ENCODE measurements at regions not wholly inside any gene's neighbourhood (a gene's known extent, or its start where the extent isn't known, plus 50 kb on each side); places are given as distances from the start of the nearest gene placed in this dataset.

- WGBS, 2 donors, result 95 to 96% methylated on average over 3 of the region's 3 CpGs
- no peak for DNase-seq
- H3K9me3 ChIP-seq, result no peaks in the 10 kb centered on the region
- intact Hi-C loops (cut with DNase I), result no loop called here
- TF ChIP-seq EP300 (IDR thresholded peaks at IDR 0.05), result no peak
- TF ChIP-seq POLR2AphosphoS5 (IDR thresholded peaks at IDR 0.05), result no peak
- no peak for TF ChIP-seq POLR2A (IDR thresholded peaks at IDR 0.05)
- no peaks in the 10 kb centered on the region for H3K27me3 ChIP-seq
- H3K27ac ChIP-seq, result no peak overlapping the region
- H3K36me3 ChIP-seq, result no peaks in the 10 kb centered on the region
- no peak overlapping the region for H3K4me3 ChIP-seq
- H3K4me1 ChIP-seq, result peaks cover 0 to 15% (median 7%) of the 10 kb centered on the region in 4 donors
These were observed 238.4 kb upstream of the JUN start for GRCh38 chr1:59022199-59022598.

DNA sequence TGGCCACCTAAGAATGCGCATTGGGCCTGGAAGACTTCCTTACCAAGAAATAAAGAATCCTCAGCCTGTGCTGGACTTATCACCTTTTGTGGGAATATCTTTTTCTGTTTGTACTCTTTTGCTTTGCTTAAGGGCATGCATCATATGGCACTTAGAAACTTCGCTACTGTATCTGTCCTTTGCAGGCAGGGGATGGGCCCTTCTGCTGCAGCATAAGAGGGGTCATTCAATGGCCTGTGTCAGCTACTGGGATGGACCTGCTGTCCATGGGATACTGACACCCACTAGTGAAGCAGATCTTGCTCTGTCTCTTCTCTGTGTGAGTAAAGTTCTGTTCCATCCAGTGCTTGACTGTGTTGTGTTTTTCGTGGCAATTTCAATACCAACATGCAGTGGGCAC lies 239.0 kb upstream of the JUN start:
- Histone ChIP-seq H3K4me3 (no peak overlapping the region), H3K27ac (no peak overlapping the region), H3K36me3 (no peaks in the 10 kb centered on the region), H3K4me1 (peaks cover 0 to 15% (median 7%) of the 10 kb centered on the region in 4 donors), H3K9me3 (no peaks in the 10 kb centered on the region), H3K27me3 (no peaks in the 10 kb centered on the region)
- 96 to 98% methylated on average over 3 of the region's 3 CpGs for WGBS, 2 donors
- no peak for DNase-seq
- TF ChIP-seq POLR2AphosphoS5 (IDR thresholded peaks at IDR 0.05) (no peak), POLR2A (IDR thresholded peaks at IDR 0.05) (no peak), EP300 (IDR thresholded peaks at IDR 0.05) (no peak)
- TF ChIP-seq, protein P1, sequence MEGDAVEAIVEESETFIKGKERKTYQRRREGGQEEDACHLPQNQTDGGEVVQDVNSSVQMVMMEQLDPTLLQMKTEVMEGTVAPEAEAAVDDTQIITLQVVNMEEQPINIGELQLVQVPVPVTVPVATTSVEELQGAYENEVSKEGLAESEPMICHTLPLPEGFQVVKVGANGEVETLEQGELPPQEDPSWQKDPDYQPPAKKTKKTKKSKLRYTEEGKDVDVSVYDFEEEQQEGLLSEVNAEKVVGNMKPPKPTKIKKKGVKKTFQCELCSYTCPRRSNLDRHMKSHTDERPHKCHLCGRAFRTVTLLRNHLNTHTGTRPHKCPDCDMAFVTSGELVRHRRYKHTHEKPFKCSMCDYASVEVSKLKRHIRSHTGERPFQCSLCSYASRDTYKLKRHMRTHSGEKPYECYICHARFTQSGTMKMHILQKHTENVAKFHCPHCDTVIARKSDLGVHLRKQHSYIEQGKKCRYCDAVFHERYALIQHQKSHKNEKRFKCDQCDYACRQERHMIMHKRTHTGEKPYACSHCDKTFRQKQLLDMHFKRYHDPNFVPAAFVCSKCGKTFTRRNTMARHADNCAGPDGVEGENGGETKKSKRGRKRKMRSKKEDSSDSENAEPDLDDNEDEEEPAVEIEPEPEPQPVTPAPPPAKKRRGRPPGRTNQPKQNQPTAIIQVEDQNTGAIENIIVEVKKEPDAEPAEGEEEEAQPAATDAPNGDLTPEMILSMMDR (IDR thresholded peaks at IDR 0.05), result no peak
- intact Hi-C loops (cut with DNase I), result no loop called here

GRCh38 chr1:59025201-59025600 lies 241.4 kb upstream of the JUN start:
- Histone ChIP-seq H3K9me3 (no peaks in the 10 kb centered on the region), H3K36me3 (no peaks in the 10 kb centered on the region), H3K4me1 (peaks cover 0 to 7% (median 6%) of the 10 kb centered on the region in 4 donors), H3K27me3 (no peaks in the 10 kb centered on the region), H3K4me3 (no peak overlapping the region), H3K27ac (no peak overlapping the region)
- intact Hi-C loops (cut with DNase I), result no loop called here
- TF ChIP-seq POLR2A (IDR thresholded peaks at IDR 0.05) (no peak), EP300 (IDR thresholded peaks at IDR 0.05) (no peak), POLR2AphosphoS5 (IDR thresholded peaks at IDR 0.05) (no peak)
- TF ChIP-seq, protein P1 (IDR thresholded peaks at IDR 0.05), result no peak
- WGBS, 2 donors, result 87 to 93% methylated on average over 2 of the region's 2 CpGs
- no peak for DNase-seq

- H3K27me3 ChIP-seq, result no peaks in the 10 kb centered on the region
- H3K4me3 ChIP-seq, result no peak overlapping the region
- WGBS, 2 donors, result 65 to 82% methylated on average over 4 of the region's 4 CpGs
- H3K36me3 ChIP-seq, result no peaks in the 10 kb centered on the region
- H3K4me1 ChIP-seq, result no peaks in the 10 kb centered on the region
- H3K27ac ChIP-seq, result no peak overlapping the region
- H3K9me3 ChIP-seq, result no peaks in the 10 kb centered on the region
- intact Hi-C loops (cut with DNase I), result no loop called here
- no peak for DNase-seq
- TF ChIP-seq POLR2AphosphoS5 (IDR thresholded peaks at IDR 0.05), result no peak
- no peak for TF ChIP-seq POLR2A (IDR thresholded peaks at IDR 0.05)
- TF ChIP-seq, protein P1 (IDR thresholded peaks at IDR 0.05), result no peak
- no peak for TF ChIP-seq EP300 (IDR thresholded peaks at IDR 0.05)
These were observed 242.1 kb upstream of the JUN start for GRCh38 chr1:59025898-59026426.

DNA sequence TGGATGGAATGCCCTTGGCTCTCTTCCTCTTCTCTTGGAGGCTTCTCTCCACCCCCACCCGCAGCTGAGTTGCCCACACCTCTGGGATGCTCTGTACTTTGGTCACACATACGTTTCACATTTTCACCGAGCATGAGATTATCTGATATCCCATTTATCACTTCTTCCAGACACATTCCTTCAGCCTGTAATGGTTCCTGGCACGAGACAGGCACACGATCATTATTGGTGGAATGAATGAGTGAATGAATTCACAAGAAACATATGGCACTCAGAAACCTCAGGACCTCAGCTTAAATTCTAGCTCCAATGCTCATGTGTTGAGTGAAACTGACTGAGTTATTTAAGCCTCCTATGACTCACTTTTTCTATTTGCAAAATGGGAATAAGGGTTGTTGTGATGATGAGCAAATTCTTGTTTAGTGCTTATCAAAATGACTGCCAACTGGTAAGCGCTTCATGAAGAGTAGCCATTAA lies 242.7 kb upstream of the JUN start:
- no peak for DNase-seq
- Histone ChIP-seq H3K27me3 (no peaks in the 10 kb centered on the region), H3K9me3 (no peaks in the 10 kb centered on the region), H3K36me3 (no peaks in the 10 kb centered on the region), H3K4me1 (no peaks in the 10 kb centered on the region), H3K4me3 (no peak overlapping the region), H3K27ac (no peak overlapping the region)
- TF ChIP-seq EP300 (IDR thresholded peaks at IDR 0.05) (no peak), POLR2AphosphoS5 (IDR thresholded peaks at IDR 0.05) (no peak), POLR2A (IDR thresholded peaks at IDR 0.05) (no peak)
- TF ChIP-seq, protein P1 (IDR thresholded peaks at IDR 0.05), result no peak
- intact Hi-C loops (cut with DNase I), result no loop called here
- 81 to 84% methylated on average over 6 of the region's 6 CpGs for WGBS, 2 donors

Measured in sigmoid colon (tissue), 6 donors.